ENCODE measurements at regions not wholly inside any gene's neighbourhood (a gene's known extent, or its start where the extent isn't known, plus 50 kb on each side); places are given as distances from the start of the nearest gene placed in this dataset.

DNA sequence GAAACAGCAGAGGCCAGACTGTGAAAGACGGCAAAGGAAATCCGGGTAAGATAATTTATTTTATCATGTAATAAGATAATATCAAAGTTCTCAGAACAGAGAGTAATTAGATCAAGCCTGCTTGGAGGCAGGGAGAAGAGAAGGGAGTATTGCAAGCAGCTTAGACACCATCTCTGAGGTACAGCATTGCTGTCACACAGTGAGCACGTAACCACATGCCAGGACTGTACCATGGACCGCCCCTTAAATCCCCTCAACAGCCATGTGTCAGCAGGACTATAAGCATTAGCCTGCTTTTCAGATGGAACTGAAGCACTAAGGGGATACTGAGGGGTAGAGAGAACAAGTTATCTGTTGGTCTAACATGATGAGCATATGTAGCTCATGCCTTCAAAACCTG lies 141.5 kb downstream of the C6orf118 start:
- TF ChIP-seq, protein P1, sequence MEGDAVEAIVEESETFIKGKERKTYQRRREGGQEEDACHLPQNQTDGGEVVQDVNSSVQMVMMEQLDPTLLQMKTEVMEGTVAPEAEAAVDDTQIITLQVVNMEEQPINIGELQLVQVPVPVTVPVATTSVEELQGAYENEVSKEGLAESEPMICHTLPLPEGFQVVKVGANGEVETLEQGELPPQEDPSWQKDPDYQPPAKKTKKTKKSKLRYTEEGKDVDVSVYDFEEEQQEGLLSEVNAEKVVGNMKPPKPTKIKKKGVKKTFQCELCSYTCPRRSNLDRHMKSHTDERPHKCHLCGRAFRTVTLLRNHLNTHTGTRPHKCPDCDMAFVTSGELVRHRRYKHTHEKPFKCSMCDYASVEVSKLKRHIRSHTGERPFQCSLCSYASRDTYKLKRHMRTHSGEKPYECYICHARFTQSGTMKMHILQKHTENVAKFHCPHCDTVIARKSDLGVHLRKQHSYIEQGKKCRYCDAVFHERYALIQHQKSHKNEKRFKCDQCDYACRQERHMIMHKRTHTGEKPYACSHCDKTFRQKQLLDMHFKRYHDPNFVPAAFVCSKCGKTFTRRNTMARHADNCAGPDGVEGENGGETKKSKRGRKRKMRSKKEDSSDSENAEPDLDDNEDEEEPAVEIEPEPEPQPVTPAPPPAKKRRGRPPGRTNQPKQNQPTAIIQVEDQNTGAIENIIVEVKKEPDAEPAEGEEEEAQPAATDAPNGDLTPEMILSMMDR (conservative IDR thresholded peaks at IDR 0.05; ENCODE audit: low read length) = no peak
- TF ChIP-seq EZH2phosphoT487 (IDR thresholded peaks at IDR 0.05; ENCODE audit: borderline replicate concordance) = no peak
